ENCODE measurements at regions not wholly inside any gene's neighbourhood (a gene's known extent, or its start where the extent isn't known, plus 50 kb on each side); places are given as distances from the start of the nearest gene placed in this dataset.

DNA sequence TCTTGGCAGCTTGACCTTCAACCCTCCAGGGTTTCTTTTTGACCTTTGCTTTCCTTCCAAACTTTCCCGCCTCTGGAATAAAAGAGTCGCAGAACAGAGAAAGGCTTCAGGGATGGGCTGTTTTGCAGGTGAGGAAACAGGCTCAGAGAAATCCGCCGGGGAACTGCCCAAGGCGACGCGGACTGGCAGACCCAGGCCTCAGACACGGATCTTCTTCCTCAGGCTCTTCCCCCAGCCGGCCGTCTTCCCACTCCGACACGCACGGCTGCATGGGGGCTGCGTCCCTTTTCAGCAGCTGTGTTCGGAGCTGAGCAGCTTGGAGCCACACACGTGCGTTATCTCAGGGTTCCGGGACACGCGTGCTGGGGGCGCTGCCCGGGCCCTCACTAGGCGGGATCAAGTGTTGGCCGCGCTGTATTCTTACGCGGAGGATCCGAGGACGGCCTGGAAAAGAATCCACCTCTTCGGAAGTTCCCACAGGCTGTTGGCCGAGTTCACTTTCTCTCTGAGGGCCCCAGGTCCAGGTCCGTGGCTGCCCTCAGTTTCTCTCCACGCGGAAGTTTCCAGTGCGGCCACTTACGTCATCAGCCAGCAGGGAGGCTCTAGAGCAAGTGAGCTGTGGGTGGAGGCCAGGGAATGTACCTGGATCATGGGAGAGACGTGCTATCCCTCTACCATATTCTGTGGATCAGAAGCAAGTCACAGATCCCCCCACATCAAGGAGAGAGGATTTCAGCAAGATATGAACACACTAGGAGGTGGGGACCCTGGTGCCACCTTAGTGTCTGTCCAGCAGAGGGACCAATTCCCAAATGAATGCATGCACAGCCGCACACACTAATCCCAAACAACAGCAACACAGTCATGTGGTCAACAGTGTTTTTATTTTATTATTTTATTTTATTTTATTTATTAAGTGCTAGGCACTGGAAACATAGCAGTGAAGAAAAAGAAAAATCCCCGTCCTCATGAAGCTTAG is 100.4 kb downstream of the ING1 start:
- TF ChIP-seq, protein P1, sequence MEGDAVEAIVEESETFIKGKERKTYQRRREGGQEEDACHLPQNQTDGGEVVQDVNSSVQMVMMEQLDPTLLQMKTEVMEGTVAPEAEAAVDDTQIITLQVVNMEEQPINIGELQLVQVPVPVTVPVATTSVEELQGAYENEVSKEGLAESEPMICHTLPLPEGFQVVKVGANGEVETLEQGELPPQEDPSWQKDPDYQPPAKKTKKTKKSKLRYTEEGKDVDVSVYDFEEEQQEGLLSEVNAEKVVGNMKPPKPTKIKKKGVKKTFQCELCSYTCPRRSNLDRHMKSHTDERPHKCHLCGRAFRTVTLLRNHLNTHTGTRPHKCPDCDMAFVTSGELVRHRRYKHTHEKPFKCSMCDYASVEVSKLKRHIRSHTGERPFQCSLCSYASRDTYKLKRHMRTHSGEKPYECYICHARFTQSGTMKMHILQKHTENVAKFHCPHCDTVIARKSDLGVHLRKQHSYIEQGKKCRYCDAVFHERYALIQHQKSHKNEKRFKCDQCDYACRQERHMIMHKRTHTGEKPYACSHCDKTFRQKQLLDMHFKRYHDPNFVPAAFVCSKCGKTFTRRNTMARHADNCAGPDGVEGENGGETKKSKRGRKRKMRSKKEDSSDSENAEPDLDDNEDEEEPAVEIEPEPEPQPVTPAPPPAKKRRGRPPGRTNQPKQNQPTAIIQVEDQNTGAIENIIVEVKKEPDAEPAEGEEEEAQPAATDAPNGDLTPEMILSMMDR (IDR thresholded peaks at IDR 0.05; ENCODE audit: insufficient read depth, low read depth, low read length) = peak; percentile 32
- H3K4me3 ChIP-seq (ENCODE audit: low read depth, low read length) = no peak overlapping the region
- DNase-seq (ENCODE audit: low read depth) = no peak

DNA sequence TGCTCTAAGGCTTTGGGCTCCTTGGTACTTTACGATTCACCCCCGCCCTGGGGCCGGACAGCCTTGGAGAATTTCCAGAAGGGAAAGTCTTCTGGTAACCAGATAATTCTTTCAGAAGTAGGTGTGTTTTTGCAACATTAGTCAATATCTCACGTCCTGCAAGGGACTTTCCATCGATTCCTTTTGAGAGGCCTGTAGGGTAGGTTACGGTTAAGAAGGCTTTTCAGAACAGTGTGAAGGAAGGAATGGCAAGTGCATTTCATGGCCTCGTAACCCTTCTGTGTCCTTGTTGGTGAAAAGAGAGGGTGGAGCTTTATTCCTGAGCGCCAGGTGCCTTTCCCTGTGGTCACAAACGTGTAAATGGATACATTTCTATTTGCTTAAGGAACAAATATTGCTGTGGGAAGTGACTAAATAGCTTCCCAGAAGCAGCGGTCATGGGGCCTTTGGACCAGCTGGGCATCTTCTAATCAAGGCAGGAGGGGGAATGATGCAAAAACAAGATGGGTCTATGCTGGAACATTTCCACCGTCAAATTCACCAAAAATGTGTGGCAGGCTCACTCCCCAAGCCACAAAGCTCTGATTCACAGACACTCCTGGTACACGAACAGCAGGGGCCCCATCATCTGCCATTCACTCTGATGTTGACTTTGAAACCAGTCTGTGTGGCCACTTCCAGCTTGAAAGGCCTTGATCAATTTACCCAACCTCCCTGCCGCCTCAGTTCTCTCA is 99.2 kb downstream of the ANKRD10 start:
- DNase-seq (ENCODE audit: low read depth) = no peak
- TF ChIP-seq, protein P1 (IDR thresholded peaks at IDR 0.05; ENCODE audit: insufficient read depth, low read depth, low read length) = no peak

DNA sequence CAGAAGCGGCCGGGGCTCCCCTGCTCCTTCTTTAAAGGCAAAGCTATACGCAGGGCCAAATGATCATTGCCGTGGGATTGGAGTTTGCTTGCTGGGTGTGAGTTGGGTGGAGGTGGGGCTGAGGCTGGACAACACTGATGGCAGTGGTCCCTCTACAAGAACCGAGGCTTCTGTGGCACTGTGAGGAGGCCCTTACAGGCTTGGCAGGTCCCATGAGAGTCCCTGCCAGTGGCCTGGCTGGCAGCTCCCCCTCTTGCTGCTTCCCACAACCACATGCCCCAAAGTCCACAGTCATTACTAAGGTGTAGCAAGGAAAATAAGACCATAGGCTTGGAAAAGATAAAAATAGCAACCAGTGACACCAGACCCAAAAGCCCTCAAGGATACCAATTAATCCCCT is 98.4 kb downstream of the ANKRD10 start:
- H3K4me3 ChIP-seq (ENCODE audit: low read depth, low read length) = no peak overlapping the region

More for the DNA sequence above, 99.2 kb downstream of the ANKRD10 start:
- H3K4me3 ChIP-seq (ENCODE audit: low read depth, low read length) = no peak overlapping the region

DNA sequence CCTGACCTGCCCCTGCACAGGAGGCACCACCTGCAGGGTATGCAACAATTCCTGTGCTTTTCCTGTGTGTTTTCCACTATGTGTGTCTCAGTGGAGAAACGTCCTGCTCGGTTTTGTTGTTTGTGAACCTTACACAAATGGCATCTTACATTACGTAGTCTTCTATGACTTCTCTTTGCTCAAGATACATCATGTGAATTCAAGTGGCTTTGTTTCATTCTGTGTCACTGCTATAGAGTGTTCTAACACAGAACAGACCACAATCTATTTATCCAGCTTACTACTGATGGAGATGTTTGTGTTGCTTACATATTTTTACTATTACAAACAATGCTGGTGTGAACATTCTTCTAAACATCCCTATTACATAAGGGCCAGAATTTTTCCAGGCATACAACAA is 97.7 kb downstream of the ANKRD10 start:
- no peak overlapping the region for H3K4me3 ChIP-seq (ENCODE audit: low read depth, low read length)

More for the DNA sequence above, 98.4 kb downstream of the ANKRD10 start:
- TF ChIP-seq, protein P1 (IDR thresholded peaks at IDR 0.05; ENCODE audit: insufficient read depth, low read depth, low read length) = no peak
- no peak for DNase-seq (ENCODE audit: low read depth)

DNA sequence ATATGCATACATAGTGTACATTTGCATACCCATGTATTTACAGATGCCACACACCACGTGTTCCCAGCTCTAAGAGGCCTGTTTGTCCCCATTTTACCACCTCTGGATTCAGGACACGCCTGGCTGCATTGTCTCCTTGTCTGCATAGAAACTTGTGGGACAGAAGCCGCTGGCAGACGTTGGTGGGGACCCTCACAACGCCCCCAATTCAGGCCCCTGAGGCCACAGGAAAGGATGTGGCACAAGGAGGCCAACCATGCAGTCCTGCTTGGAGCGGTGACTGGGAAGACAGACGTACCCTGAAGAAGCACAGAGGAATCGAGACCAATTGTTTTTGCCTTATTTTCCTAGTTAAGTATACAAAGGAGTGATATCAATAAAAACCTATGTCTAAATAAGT is 96.1 kb downstream of the ANKRD10 start:
- DNase-seq (ENCODE audit: low read depth) = no peak
- TF ChIP-seq, protein P1 (IDR thresholded peaks at IDR 0.05; ENCODE audit: insufficient read depth, low read depth, low read length) = no peak
- no peak overlapping the region for H3K4me3 ChIP-seq (ENCODE audit: low read depth, low read length)

More for the DNA sequence above, 97.7 kb downstream of the ANKRD10 start:
- TF ChIP-seq, protein P1 (IDR thresholded peaks at IDR 0.05; ENCODE audit: insufficient read depth, low read depth, low read length) = no peak
- peak; percentile 79 for DNase-seq (ENCODE audit: low read depth)

DNA sequence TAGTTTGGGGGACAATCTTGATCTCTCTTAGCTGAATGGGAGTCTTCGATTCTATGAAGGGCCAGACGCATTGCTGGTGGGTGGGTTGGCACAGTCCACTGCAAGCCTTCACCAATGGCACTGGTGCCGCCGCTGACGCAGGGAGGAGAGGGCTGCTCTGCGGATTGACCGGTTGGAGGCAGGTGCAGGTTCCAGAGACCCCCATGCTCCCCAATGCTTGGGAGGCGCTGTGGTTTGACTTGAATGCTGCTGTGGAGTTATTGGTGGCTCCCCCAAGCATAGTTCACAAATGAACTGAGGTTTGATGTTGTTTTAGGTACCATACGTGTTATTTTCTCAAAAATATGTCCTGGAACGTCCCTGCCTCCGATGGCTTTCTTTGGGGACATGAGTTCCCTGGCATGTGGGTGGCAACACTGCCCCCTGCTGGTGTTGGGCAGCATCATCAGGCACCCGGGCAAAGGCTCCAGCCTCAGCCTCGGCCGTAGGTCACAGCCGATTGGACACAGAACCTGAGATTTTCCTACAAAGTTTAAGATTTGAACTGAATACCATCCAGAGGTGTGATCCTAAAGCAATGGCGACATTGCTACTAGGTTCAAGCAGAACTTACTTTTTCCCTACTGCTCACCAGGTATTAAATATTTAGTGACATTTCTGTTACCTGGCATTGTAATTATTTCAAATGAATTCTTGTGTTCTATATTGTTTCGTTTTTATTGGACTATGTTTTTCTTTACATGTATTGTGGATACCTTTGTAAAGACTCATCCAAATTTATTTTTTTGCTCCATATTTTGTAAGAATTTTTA is 95.5 kb downstream of the ANKRD10 start:
- no peak overlapping the region for H3K4me3 ChIP-seq (ENCODE audit: low read depth, low read length)
- DNase-seq (ENCODE audit: low read depth) = peak; percentile 76
- TF ChIP-seq, protein P1 (IDR thresholded peaks at IDR 0.05; ENCODE audit: insufficient read depth, low read depth, low read length) = peak; percentile 98

Measured in fibroblast of villous mesenchyme (primary cell).